Ishikawa (cell line): ENCODE measurements at regions not wholly inside any gene's neighbourhood (a gene's known extent, or its start where the extent isn't known, plus 50 kb on each side); places are given as distances from the start of the nearest gene placed in this dataset.

Source experiments
- CEBPB ChIP-seq: IDR thresholded peaks from 2 replicates; pipeline ENCODE4 v1.6.1; 2012
- CREB1 ChIP-seq: IDR thresholded peaks from 2 replicates; pipeline ENCODE4 v1.6.1; 2012; ENCODE audit warnings: low read depth
- EP300 ChIP-seq: IDR thresholded peaks from 2 replicates; pipeline ENCODE4 v1.6.1; 2012; ENCODE audit warnings: borderline replicate concordance
- FOXM1 ChIP-seq: IDR thresholded peaks from 2 replicates; pipeline ENCODE4 v1.6.1; 2012; ENCODE audit warnings: low read depth, borderline replicate concordance
- MAX ChIP-seq: IDR thresholded peaks from 2 replicates; pipeline ENCODE4 v1.6.1; 2012
- NFIC ChIP-seq: IDR thresholded peaks from 2 replicates; pipeline ENCODE4 v1.6.1; 2012
- RAD21 ChIP-seq: IDR thresholded peaks from 2 replicates; pipeline ENCODE4 v1.6.1; 2012; ENCODE audit warnings: low read depth
- REST ChIP-seq: IDR thresholded peaks from 2 replicates; pipeline ENCODE4 v1.6.1; 2012; ENCODE audit warnings: low read depth, mild to moderate bottlenecking
- TAF1 ChIP-seq: IDR thresholded peaks from 2 replicates; pipeline ENCODE4 v1.6.1; 2012; ENCODE audit warnings: low read depth, mild to moderate bottlenecking
- TCF12 ChIP-seq: IDR thresholded peaks from 2 replicates; pipeline ENCODE4 v1.6.1; 2012; ENCODE audit warnings: low read depth
- TEAD4 ChIP-seq: IDR thresholded peaks from 2 replicates; pipeline ENCODE4 v1.6.1; 2012
- ZBTB7A ChIP-seq: IDR thresholded peaks from 2 replicates; pipeline ENCODE4 v1.6.1; 2012; ENCODE audit warnings: low read depth

- no peak for TF ChIP-seq TCF12
- TF ChIP-seq CREB1: no peak
- no peak for TF ChIP-seq EP300
- TF ChIP-seq CEBPB: no peak
- TF ChIP-seq MAX: no peak
- no peak for TF ChIP-seq REST
- TF ChIP-seq NFIC: no peak
- no peak for TF ChIP-seq FOXM1
- TF ChIP-seq TAF1: no peak
- no peak for TF ChIP-seq TEAD4
- no peak for TF ChIP-seq ZBTB7A
- no peak for TF ChIP-seq RAD21
Observed at GRCh38 chrX:95156566-95156965, 1482.6 kb downstream of the FAM133A start.
